NB4 (cell line): ENCODE measurements at regions not wholly inside any gene's neighbourhood (a gene's known extent, or its start where the extent isn't known, plus 50 kb on each side); places are given as distances from the start of the nearest gene placed in this dataset.

ENCODE experiments used
- MYC ChIP-seq: IDR thresholded peaks from 2 replicates; pipeline ENCODE4 v1.6.1; 2011; ENCODE audit warnings: low read depth, low read length
- POLR2A ChIP-seq: IDR thresholded peaks from 2 replicates; pipeline ENCODE4 v1.6.1; 2011; ENCODE audit warnings: mild to moderate bottlenecking; ENCODE audit not compliant: insufficient read length; ENCODE audit errors: extremely low read depth
- TF ChIP-seq, protein P1 (sequence below): IDR thresholded peaks from one replicate; pipeline ENCODE4 v1.5.1; 2012; ENCODE audit warnings: low read depth, low read length
- TF ChIP-seq, protein P2 (sequence below): IDR thresholded peaks from 2 replicates; pipeline ENCODE4 v1.6.1; 2011; ENCODE audit warnings: low read depth, low read length

DNA sequence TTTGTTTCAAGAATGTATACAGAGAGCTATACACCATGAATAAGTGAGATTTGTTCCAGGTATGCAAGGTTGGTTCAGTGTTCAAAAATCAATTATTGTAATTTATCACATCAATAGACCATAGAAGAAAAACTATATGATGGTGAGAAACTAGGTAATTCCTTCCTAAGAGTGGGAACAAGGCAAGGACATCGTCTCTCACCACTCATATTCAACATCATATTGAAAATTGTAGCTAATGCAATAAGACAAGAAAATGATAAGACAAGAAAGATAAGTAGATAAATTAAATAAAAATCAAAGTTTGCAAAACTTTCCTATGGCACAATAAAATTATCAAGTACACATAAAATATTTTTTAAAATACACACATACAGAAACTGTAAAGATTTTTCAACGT, 385.3 kb upstream of the COBL start:
- TF ChIP-seq, protein P1, sequence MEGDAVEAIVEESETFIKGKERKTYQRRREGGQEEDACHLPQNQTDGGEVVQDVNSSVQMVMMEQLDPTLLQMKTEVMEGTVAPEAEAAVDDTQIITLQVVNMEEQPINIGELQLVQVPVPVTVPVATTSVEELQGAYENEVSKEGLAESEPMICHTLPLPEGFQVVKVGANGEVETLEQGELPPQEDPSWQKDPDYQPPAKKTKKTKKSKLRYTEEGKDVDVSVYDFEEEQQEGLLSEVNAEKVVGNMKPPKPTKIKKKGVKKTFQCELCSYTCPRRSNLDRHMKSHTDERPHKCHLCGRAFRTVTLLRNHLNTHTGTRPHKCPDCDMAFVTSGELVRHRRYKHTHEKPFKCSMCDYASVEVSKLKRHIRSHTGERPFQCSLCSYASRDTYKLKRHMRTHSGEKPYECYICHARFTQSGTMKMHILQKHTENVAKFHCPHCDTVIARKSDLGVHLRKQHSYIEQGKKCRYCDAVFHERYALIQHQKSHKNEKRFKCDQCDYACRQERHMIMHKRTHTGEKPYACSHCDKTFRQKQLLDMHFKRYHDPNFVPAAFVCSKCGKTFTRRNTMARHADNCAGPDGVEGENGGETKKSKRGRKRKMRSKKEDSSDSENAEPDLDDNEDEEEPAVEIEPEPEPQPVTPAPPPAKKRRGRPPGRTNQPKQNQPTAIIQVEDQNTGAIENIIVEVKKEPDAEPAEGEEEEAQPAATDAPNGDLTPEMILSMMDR: no peak
- TF ChIP-seq, protein P2, sequence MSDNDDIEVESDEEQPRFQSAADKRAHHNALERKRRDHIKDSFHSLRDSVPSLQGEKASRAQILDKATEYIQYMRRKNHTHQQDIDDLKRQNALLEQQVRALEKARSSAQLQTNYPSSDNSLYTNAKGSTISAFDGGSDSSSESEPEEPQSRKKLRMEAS: no peak
- TF ChIP-seq POLR2A (no peak), MYC (no peak)
